CD4-positive, alpha-beta T cell (primary cell): ENCODE measurements at regions not wholly inside any gene's neighbourhood (a gene's known extent, or its start where the extent isn't known, plus 50 kb on each side); places are given as distances from the start of the nearest gene placed in this dataset.

Source experiments
- ATAC-seq: fragments of 200-7000 bp; cut with Tn5 transposase; one replicate; pipeline ENCODE4 v1.10.0; 2022; ENCODE audit warnings: mild to moderate bottlenecking; ENCODE audit not compliant: poor library complexity
- CTCF ChIA-PET: fragments of 350-600 bp; sonication (Branson Sonifier 250); formaldehyde crosslinking; loops from one replicate; lab custom pipeline; 2021; ENCODE audit warnings: antibody characterized with exemption, inconsistent platforms; lab: Charles Lee
- POLR2A ChIA-PET: fragments of 350-600 bp; sonication (Branson Sonifier 250); formaldehyde crosslinking; loops from one replicate; lab custom pipeline; 2021; ENCODE audit warnings: antibody characterized with exemption, inconsistent platforms; lab: Charles Lee
- DNase-seq, 14 experiments: peaks; one replicate each; pipeline ENCODE4 v3.0.0-alpha.2; 2013 to 2020; ENCODE audit warnings: mixed read lengths in 2 of 14
- H3K27ac ChIP-seq, 2 donors: one replicate each; pipeline versions ENCODE4 v1.5.1 to v1.7.0; 2013; ENCODE audit warnings: low read length in 2 of 2, low read depth in 1 of 2, mild to moderate bottlenecking in 1 of 2
- H3K27me3 ChIP-seq, 2 experiments: 1 replicate in 1 of 2; 2 replicates in 1 of 2; pipeline versions ENCODE4 v1.6.1 to v1.7.0; 2013; ENCODE audit warnings: low read length in 2 of 2, control low read depth in 1 of 2, mild to moderate bottlenecking in 1 of 2, moderate library complexity in 1 of 2; ENCODE audit not compliant: insufficient read depth in 2 of 2, control insufficient read depth in 1 of 2
- H3K36me3 ChIP-seq: one replicate; pipeline ENCODE4 v1.6.1; 2013; ENCODE audit warnings: low read length, control low read depth; ENCODE audit not compliant: insufficient read depth
- H3K4me1 ChIP-seq: one replicate; pipeline ENCODE4 v1.6.1; 2013; ENCODE audit warnings: low read length, control low read depth; ENCODE audit not compliant: insufficient read depth
- H3K4me3 ChIP-seq: one replicate; pipeline ENCODE4 v1.5.1; 2013; ENCODE audit warnings: mild to moderate bottlenecking, low read length, moderate library complexity
- H3K9me3 ChIP-seq, 2 experiments: 1 replicate in 1 of 2; 2 replicates in 1 of 2; pipeline versions ENCODE4 v1.6.1 to v1.7.0; 2013; ENCODE audit warnings: low read length in 2 of 2, mild to moderate bottlenecking in 2 of 2, control low read depth in 1 of 2, moderate library complexity in 1 of 2; ENCODE audit not compliant: control insufficient read depth in 1 of 2, insufficient read depth in 1 of 2
- H3K27ac Mint-ChIP-seq: one replicate; pipeline ENCODE4 v1.8.0; 2020; ENCODE audit warnings: mixed read lengths
- H3K27me3 Mint-ChIP-seq: one replicate; pipeline ENCODE4 v1.8.0; 2021; ENCODE audit warnings: mixed read lengths
- H3K36me3 Mint-ChIP-seq: one replicate; pipeline ENCODE4 v1.8.0; 2021; ENCODE audit warnings: low read depth, mixed read lengths
- H3K4me1 Mint-ChIP-seq: one replicate; pipeline ENCODE4 v1.8.0; 2021; ENCODE audit warnings: low read depth, mixed read lengths
- H3K4me3 Mint-ChIP-seq: one replicate; pipeline ENCODE4 v1.8.0; 2020; ENCODE audit warnings: mild to moderate bottlenecking, mixed read lengths
- H3K9me3 Mint-ChIP-seq: one replicate; pipeline ENCODE4 v1.8.0; 2020; ENCODE audit warnings: mixed read lengths
- intact Hi-C, 2 experiments: fragments of 100-400 bp; cut with DNase I in 1 of 2; cut with micrococcal nuclease in 1 of 2; formaldehyde crosslinking; loops; one replicate each; pipeline versions ENCODE4 v1.15.1 to v1.9.0; 2023 to 2025; cut with DNase I, micrococcal nuclease
- TF ChIP-seq, protein P1 (sequence below): fragments of 200-600 bp; IDR thresholded peaks from one replicate; pipeline ENCODE4 v1.8.0; 2022; ENCODE audit warnings: antibody characterized with exemption, mild to moderate bottlenecking

DNA sequence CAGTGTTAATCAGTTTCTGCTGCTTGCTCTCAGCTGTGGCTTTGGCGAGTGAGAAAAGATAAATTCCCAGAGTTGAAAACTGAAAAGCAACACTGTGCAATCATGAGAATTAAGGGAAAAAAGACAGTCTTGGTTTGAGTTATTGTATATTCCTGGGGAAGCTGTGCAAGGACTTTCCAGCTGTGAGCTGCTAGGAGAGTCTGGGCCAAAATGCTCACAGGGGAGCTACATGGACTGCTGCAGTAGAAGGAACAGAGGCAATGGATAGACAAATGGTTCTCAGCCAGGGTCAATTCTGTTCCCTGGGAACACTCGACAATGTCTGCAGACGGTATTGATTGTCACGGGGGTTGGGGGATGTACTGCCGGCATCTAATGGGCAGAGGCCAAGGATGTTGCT is 102.0 kb upstream of the ADAMTS18 start:
- peaks cover 19% of the 10 kb centered on the region for H3K27me3 Mint-ChIP-seq

DNA sequence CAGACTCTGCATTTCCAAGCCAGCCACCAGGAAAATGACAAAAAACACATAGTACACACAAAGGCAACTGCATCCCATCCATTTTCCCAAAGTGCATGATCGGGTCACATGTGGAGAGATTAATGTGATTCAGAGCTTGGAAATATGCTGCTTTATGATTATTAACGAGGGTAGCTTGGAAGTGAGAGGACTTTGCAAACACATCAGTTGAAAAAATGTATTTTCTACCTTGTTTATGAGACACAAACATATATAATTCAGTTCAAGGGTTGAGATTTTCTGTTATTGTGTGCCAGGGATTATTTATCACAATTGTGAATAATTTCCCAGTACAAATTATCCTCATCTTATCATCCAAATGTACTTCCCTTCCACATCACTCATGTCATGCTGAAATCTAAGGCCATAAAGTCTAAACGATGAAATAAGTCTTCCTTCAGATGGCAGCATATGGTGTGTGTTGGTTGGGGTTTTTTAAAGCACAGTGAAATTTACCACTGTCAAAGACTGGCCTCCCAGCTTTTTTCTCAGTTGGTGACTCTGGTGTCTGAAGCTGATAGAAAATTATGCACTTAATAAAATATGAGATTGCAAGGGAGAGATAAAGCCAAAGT is 104.7 kb upstream of the ADAMTS18 start:
- Histone ChIP-seq H3K4me1 (no peaks in the 10 kb centered on the region), H3K27ac (no peak overlapping the region), H3K36me3 (no peaks in the 10 kb centered on the region), H3K4me3 (no peak overlapping the region), H3K9me3 (no peaks in the 10 kb centered on the region), H3K27me3 (no peaks in the 10 kb centered on the region)
- Mint-ChIP-seq H3K36me3 (no peaks in the 10 kb centered on the region), H3K27me3 (peaks cover 21% of the 10 kb centered on the region), H3K4me3 (no peak overlapping the region), H3K9me3 (peaks cover 2% of the 10 kb centered on the region), H3K27ac (no peak overlapping the region), H3K4me1 (no peaks in the 10 kb centered on the region)
- intact Hi-C loops: no loop called here
- CTCF ChIA-PET: no interaction called here
- POLR2A ChIA-PET: no interaction called here
- TF ChIP-seq, protein P1, sequence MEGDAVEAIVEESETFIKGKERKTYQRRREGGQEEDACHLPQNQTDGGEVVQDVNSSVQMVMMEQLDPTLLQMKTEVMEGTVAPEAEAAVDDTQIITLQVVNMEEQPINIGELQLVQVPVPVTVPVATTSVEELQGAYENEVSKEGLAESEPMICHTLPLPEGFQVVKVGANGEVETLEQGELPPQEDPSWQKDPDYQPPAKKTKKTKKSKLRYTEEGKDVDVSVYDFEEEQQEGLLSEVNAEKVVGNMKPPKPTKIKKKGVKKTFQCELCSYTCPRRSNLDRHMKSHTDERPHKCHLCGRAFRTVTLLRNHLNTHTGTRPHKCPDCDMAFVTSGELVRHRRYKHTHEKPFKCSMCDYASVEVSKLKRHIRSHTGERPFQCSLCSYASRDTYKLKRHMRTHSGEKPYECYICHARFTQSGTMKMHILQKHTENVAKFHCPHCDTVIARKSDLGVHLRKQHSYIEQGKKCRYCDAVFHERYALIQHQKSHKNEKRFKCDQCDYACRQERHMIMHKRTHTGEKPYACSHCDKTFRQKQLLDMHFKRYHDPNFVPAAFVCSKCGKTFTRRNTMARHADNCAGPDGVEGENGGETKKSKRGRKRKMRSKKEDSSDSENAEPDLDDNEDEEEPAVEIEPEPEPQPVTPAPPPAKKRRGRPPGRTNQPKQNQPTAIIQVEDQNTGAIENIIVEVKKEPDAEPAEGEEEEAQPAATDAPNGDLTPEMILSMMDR: no peak
- ATAC-seq (no peak), DNase-seq (no peak)

More for the DNA sequence above, 102.0 kb upstream of the ADAMTS18 start:
- intact Hi-C loops: no loop called here
- ChIA-PET POLR2A (no interaction called here), CTCF (no interaction called here)
- no peaks in the 10 kb centered on the region for H3K36me3 ChIP-seq
- no peak overlapping the region for H3K27ac ChIP-seq
- H3K27ac Mint-ChIP-seq: no peak overlapping the region
- H3K4me1 ChIP-seq: no peaks in the 10 kb centered on the region
- DNase-seq (no peak), ATAC-seq (no peak)
- no peaks in the 10 kb centered on the region for H3K9me3 Mint-ChIP-seq
- no peaks in the 10 kb centered on the region for H3K36me3 Mint-ChIP-seq
- no peak overlapping the region for H3K4me3 ChIP-seq
- no peak overlapping the region for H3K4me3 Mint-ChIP-seq
- no peaks in the 10 kb centered on the region for H3K9me3 ChIP-seq
- TF ChIP-seq, protein P1: no peak
- no peaks in the 10 kb centered on the region for H3K27me3 ChIP-seq
- H3K4me1 Mint-ChIP-seq: no peaks in the 10 kb centered on the region

DNA sequence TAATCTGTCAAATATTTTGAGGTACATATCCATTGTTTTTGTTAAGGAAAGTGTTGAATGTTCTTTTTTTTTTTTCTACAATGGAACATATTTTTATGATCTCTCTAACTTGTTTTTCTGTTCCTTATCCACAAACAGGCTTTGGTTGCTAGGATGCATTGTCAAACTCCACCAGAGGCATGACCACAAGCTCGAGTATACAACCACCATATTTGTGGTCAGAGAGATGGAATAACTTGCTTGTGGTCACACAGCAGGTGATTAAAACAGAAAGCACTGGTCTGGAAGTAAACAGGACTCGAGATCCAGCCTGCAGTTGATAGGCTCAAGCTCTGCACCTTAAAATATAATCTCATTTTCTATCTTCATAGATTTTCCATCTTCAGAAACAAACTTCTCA is 105.8 kb upstream of the ADAMTS18 start:
- Mint-ChIP-seq H3K4me3 (no peak overlapping the region), H3K36me3 (no peaks in the 10 kb centered on the region), H3K27me3 (peaks cover 21% of the 10 kb centered on the region), H3K9me3 (peaks cover 2% of the 10 kb centered on the region), H3K27ac (no peak overlapping the region), H3K4me1 (no peaks in the 10 kb centered on the region)
- ChIA-PET CTCF (no interaction called here), POLR2A (no interaction called here)
- no peaks in the 10 kb centered on the region for H3K9me3 ChIP-seq
- ATAC-seq: no peak
- TF ChIP-seq, protein P1: no peak
- DNase-seq: no peak
- no peaks in the 10 kb centered on the region for H3K4me1 ChIP-seq
- H3K27ac ChIP-seq: no peak overlapping the region
- no peaks in the 10 kb centered on the region for H3K27me3 ChIP-seq
- intact Hi-C loops: no loop called here
- H3K4me3 ChIP-seq: no peak overlapping the region
- no peaks in the 10 kb centered on the region for H3K36me3 ChIP-seq
